ENCODE measurements at regions not wholly inside any gene's neighbourhood (a gene's known extent, or its start where the extent isn't known, plus 50 kb on each side); places are given as distances from the start of the nearest gene placed in this dataset.

- TF ChIP-seq POLR2AphosphoS5 (IDR thresholded peaks at IDR 0.05; ENCODE audit: low read depth) (no peak), GABPA (IDR thresholded peaks at IDR 0.05; ENCODE audit: low read depth) (no peak), REST (IDR thresholded peaks at IDR 0.05; ENCODE audit: insufficient replicate concordance, low read depth) (no peak), CTCF (IDR thresholded peaks at IDR 0.05; ENCODE audit: insufficient read depth, low read length) (no peak), SPI1 (IDR thresholded peaks at IDR 0.05; ENCODE audit: borderline replicate concordance, low read depth) (no peak)
- peaks cover 4% of the 10 kb centered on the region for H3K27me3 ChIP-seq (ENCODE audit: insufficient read depth, poor library complexity, severe bottlenecking)
- H3K27ac ChIP-seq (replicated peaks) = no peak overlapping the region
- no peak overlapping the region for H3K4me3 ChIP-seq (replicated peaks; ENCODE audit: insufficient read depth, low read length)
- DNase-seq (ENCODE audit: low read depth in 1 of 2, low spot score in 1 of 2) = no peak
Observed at GRCh38 chr4:174170091-174170490, 113.4 kb downstream of the FBXO8 start.

- no peak for DNase-seq (ENCODE audit: low read depth in 1 of 2, low spot score in 1 of 2)
- no peaks in the 10 kb centered on the region for H3K27me3 ChIP-seq (ENCODE audit: insufficient read depth, poor library complexity, severe bottlenecking)
Observed at GRCh38 chr4:174157106-174157607, 126.3 kb downstream of the FBXO8 start.

More at GRCh38 chr4:174157106-174157607, 126.3 kb downstream of the FBXO8 start:
- no peak overlapping the region for H3K4me3 ChIP-seq (replicated peaks; ENCODE audit: insufficient read depth, low read length)
- H3K27ac ChIP-seq (replicated peaks) = no peak overlapping the region
- TF ChIP-seq REST (IDR thresholded peaks at IDR 0.05; ENCODE audit: insufficient replicate concordance, low read depth) (no peak), SPI1 (IDR thresholded peaks at IDR 0.05; ENCODE audit: borderline replicate concordance, low read depth) (no peak), POLR2AphosphoS5 (IDR thresholded peaks at IDR 0.05; ENCODE audit: low read depth) (no peak), GABPA (IDR thresholded peaks at IDR 0.05; ENCODE audit: low read depth) (no peak), CTCF (IDR thresholded peaks at IDR 0.05; ENCODE audit: insufficient read depth, low read length) (no peak)

All from HL-60 (cell line).